Sciatic nerve (tissue), 2 donors: ENCODE measurements at regions not wholly inside any gene's neighbourhood (a gene's known extent, or its start where the extent isn't known, plus 50 kb on each side); places are given as distances from the start of the nearest gene placed in this dataset.

Experiments used
- ATAC-seq: fragments of 200-7000 bp; cut with Tn5 transposase; one replicate; pipeline ENCODE4 v1.9.1; 2020; ENCODE audit warnings: mild to moderate bottlenecking, moderate library complexity
- DNase-seq: peaks from one replicate; pipeline ENCODE4 v3.0.0-alpha.2; 2020; ENCODE audit warnings: low spot score
- intact Hi-C: fragments of 100-400 bp; cut with DNase I; formaldehyde crosslinking; loops from one replicate; pipeline ENCODE4 v1.14.2; 2022
- donor health status: DM: no; HTN: no; CAD: no.
- donor health status: DM: no; HTN: no; CAD: no.

DNA sequence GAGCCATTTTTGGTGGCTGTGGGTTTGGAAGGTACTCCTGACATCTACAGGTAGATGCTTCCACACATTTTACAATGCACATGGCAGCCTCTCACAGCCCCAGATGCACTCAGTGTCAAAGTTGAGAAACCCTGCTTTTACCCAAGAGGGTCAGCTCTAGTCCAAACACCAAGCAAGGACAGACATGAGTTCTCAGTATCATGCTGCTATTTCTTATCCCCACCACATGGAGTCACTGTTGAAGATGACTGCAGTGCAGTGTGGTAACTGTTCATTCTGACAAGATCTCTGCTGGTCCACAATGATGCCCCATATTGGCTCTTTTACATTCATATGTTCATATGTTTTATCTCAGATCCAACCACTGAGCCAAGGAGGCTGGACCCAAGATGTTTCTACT, 50.5 kb upstream of the SALL1 start:
- intact Hi-C loops: no loop called here
- ATAC-seq (no peak), DNase-seq (no peak)
